ENCODE measurements at regions not wholly inside any gene's neighbourhood (a gene's known extent, or its start where the extent isn't known, plus 50 kb on each side); places are given as distances from the start of the nearest gene placed in this dataset.

- TF ChIP-seq CTCF (IDR thresholded peaks at IDR 0.05), result no peak
- TF ChIP-seq POLR2A (IDR thresholded peaks at IDR 0.05), result no peak
These were observed 130.6 kb downstream of the LNPK start for GRCh38 chr2:175871331-175872004.
